ENCODE measurements at regions not wholly inside any gene's neighbourhood (a gene's known extent, or its start where the extent isn't known, plus 50 kb on each side); places are given as distances from the start of the nearest gene placed in this dataset.

- TF ChIP-seq, protein P1, sequence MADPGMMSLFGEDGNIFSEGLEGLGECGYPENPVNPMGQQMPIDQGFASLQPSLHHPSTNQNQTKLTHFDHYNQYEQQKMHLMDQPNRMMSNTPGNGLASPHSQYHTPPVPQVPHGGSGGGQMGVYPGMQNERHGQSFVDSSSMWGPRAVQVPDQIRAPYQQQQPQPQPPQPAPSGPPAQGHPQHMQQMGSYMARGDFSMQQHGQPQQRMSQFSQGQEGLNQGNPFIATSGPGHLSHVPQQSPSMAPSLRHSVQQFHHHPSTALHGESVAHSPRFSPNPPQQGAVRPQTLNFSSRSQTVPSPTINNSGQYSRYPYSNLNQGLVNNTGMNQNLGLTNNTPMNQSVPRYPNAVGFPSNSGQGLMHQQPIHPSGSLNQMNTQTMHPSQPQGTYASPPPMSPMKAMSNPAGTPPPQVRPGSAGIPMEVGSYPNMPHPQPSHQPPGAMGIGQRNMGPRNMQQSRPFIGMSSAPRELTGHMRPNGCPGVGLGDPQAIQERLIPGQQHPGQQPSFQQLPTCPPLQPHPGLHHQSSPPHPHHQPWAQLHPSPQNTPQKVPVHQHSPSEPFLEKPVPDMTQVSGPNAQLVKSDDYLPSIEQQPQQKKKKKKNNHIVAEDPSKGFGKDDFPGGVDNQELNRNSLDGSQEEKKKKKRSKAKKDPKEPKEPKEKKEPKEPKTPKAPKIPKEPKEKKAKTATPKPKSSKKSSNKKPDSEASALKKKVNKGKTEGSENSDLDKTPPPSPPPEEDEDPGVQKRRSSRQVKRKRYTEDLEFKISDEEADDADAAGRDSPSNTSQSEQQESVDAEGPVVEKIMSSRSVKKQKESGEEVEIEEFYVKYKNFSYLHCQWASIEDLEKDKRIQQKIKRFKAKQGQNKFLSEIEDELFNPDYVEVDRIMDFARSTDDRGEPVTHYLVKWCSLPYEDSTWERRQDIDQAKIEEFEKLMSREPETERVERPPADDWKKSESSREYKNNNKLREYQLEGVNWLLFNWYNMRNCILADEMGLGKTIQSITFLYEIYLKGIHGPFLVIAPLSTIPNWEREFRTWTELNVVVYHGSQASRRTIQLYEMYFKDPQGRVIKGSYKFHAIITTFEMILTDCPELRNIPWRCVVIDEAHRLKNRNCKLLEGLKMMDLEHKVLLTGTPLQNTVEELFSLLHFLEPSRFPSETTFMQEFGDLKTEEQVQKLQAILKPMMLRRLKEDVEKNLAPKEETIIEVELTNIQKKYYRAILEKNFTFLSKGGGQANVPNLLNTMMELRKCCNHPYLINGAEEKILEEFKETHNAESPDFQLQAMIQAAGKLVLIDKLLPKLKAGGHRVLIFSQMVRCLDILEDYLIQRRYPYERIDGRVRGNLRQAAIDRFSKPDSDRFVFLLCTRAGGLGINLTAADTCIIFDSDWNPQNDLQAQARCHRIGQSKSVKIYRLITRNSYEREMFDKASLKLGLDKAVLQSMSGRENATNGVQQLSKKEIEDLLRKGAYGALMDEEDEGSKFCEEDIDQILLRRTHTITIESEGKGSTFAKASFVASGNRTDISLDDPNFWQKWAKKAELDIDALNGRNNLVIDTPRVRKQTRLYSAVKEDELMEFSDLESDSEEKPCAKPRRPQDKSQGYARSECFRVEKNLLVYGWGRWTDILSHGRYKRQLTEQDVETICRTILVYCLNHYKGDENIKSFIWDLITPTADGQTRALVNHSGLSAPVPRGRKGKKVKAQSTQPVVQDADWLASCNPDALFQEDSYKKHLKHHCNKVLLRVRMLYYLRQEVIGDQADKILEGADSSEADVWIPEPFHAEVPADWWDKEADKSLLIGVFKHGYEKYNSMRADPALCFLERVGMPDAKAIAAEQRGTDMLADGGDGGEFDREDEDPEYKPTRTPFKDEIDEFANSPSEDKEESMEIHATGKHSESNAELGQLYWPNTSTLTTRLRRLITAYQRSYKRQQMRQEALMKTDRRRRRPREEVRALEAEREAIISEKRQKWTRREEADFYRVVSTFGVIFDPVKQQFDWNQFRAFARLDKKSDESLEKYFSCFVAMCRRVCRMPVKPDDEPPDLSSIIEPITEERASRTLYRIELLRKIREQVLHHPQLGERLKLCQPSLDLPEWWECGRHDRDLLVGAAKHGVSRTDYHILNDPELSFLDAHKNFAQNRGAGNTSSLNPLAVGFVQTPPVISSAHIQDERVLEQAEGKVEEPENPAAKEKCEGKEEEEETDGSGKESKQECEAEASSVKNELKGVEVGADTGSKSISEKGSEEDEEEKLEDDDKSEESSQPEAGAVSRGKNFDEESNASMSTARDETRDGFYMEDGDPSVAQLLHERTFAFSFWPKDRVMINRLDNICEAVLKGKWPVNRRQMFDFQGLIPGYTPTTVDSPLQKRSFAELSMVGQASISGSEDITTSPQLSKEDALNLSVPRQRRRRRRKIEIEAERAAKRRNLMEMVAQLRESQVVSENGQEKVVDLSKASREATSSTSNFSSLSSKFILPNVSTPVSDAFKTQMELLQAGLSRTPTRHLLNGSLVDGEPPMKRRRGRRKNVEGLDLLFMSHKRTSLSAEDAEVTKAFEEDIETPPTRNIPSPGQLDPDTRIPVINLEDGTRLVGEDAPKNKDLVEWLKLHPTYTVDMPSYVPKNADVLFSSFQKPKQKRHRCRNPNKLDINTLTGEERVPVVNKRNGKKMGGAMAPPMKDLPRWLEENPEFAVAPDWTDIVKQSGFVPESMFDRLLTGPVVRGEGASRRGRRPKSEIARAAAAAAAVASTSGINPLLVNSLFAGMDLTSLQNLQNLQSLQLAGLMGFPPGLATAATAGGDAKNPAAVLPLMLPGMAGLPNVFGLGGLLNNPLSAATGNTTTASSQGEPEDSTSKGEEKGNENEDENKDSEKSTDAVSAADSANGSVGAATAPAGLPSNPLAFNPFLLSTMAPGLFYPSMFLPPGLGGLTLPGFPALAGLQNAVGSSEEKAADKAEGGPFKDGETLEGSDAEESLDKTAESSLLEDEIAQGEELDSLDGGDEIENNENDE (IDR thresholded peaks at IDR 0.05; ENCODE audit: insufficient replicate concordance, low read length): no peak
- TF ChIP-seq SIN3A (conservative IDR thresholded peaks at IDR 0.05 in 1 of 2, IDR thresholded peaks at IDR 0.05 in 1 of 2; ENCODE audit: low read depth in 1 of 2, low read length in 2 of 2) (no peak), NRF1 (IDR thresholded peaks at IDR 0.05; ENCODE audit: low read depth, low read length) (no peak), CREB1 (IDR thresholded peaks at IDR 0.05) (no peak), TCF12 (IDR thresholded peaks at IDR 0.05; ENCODE audit: low read depth, low read length) (no peak), KDM4A (IDR thresholded peaks at IDR 0.05; ENCODE audit: low read depth, low read length, severe bottlenecking) (no peak)
- TF ChIP-seq, protein P2, sequence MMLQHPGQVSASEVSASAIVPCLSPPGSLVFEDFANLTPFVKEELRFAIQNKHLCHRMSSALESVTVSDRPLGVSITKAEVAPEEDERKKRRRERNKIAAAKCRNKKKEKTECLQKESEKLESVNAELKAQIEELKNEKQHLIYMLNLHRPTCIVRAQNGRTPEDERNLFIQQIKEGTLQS (IDR thresholded peaks at IDR 0.05; ENCODE audit: insufficient read depth, low read depth, low read length): no peak
Measured at GRCh38 chr6:67666177-67666964, 968.7 kb upstream of the ADGRB3 start (continued).

Measured in H1 (cell line).